ENCODE measurements at regions not wholly inside any gene's neighbourhood (a gene's known extent, or its start where the extent isn't known, plus 50 kb on each side); places are given as distances from the start of the nearest gene placed in this dataset.

DNA sequence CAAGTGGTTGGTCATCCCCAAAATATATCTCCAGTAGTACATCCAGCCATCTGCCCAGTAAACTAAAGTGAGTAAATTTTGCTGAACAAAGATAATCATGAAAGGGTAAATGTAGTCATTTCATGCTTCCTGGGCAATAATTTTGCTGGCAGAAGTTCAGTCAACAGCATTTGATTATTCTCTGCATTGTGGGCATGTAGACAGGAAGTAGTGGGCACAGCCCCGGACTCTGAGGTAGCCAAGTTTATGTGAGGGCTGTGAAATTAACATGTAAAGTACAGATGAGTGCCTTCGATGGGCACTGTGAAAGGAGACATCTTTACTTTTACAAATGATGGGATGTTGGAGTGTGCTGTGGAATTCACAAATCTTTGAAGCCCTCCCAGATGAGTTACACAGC lies 312.2 kb upstream of the MTNR1B start:
- Histone ChIP-seq H3K79me2 (ENCODE audit: control insufficient read depth, insufficient read depth, low read length) (no peaks in the 10 kb centered on the region), H3K27me3 (ENCODE audit: control insufficient read depth, insufficient read depth, low read length) (no peaks in the 10 kb centered on the region), H3K9ac (ENCODE audit: insufficient read depth, low read length) (no peak overlapping the region), H3K9me3 (ENCODE audit: control insufficient read depth, insufficient read depth, low read depth, low read length) (no peaks in the 10 kb centered on the region), H3K36me3 (ENCODE audit: control insufficient read depth, insufficient read depth, low read length) (no peaks in the 10 kb centered on the region), H3K4me1 (ENCODE audit: control insufficient read depth, extremely low read depth, insufficient read depth, low read length) (no peaks in the 10 kb centered on the region), H3K4me2 (ENCODE audit: extremely low read depth, insufficient read depth, low read length) (no peak overlapping the region), H3K4me3 (replicated peaks in 1 of 4; ENCODE audit: control extremely low read depth in 1 of 4, insufficient read depth in 1 of 4, low read depth in 3 of 4, low read length in 4 of 4) (no peak overlapping the region), H4K20me1 (ENCODE audit: control insufficient read depth, extremely low read depth, insufficient read depth, low read length) (no peaks in the 10 kb centered on the region), H3K27ac (ENCODE audit: insufficient read depth, low read length) (no peak overlapping the region), H2AFZ (ENCODE audit: low read length) (no peak overlapping the region)
- DNase-seq (ENCODE audit: low read depth in 2 of 2), result no peak
- TF ChIP-seq, protein P1, sequence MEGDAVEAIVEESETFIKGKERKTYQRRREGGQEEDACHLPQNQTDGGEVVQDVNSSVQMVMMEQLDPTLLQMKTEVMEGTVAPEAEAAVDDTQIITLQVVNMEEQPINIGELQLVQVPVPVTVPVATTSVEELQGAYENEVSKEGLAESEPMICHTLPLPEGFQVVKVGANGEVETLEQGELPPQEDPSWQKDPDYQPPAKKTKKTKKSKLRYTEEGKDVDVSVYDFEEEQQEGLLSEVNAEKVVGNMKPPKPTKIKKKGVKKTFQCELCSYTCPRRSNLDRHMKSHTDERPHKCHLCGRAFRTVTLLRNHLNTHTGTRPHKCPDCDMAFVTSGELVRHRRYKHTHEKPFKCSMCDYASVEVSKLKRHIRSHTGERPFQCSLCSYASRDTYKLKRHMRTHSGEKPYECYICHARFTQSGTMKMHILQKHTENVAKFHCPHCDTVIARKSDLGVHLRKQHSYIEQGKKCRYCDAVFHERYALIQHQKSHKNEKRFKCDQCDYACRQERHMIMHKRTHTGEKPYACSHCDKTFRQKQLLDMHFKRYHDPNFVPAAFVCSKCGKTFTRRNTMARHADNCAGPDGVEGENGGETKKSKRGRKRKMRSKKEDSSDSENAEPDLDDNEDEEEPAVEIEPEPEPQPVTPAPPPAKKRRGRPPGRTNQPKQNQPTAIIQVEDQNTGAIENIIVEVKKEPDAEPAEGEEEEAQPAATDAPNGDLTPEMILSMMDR (conservative IDR thresholded peaks at IDR 0.05 in 1 of 2, IDR thresholded peaks at IDR 0.05 in 1 of 2; ENCODE audit: low read depth in 1 of 2, low read length in 2 of 2), result no peak
- no peak for TF ChIP-seq EZH2 (IDR thresholded peaks at IDR 0.05; ENCODE audit: low read length, missing control alignments)

GRCh38 chr11:92658733-92659132 lies 310.7 kb upstream of the MTNR1B start:
- no peaks in the 10 kb centered on the region for H3K36me3 ChIP-seq (ENCODE audit: control insufficient read depth, insufficient read depth, low read length)
- no peaks in the 10 kb centered on the region for H4K20me1 ChIP-seq (ENCODE audit: control insufficient read depth, extremely low read depth, insufficient read depth, low read length)
- H3K79me2 ChIP-seq (ENCODE audit: control insufficient read depth, insufficient read depth, low read length), result no peaks in the 10 kb centered on the region
- H3K4me1 ChIP-seq (ENCODE audit: control insufficient read depth, extremely low read depth, insufficient read depth, low read length), result no peaks in the 10 kb centered on the region
- H3K9me3 ChIP-seq (ENCODE audit: control insufficient read depth, insufficient read depth, low read depth, low read length), result no peaks in the 10 kb centered on the region
- H3K27me3 ChIP-seq (ENCODE audit: control insufficient read depth, insufficient read depth, low read length), result no peaks in the 10 kb centered on the region
- TF ChIP-seq EZH2 (IDR thresholded peaks at IDR 0.05; ENCODE audit: low read length, missing control alignments), result no peak
- TF ChIP-seq, protein P1 (conservative IDR thresholded peaks at IDR 0.05 in 1 of 2, IDR thresholded peaks at IDR 0.05 in 1 of 2; ENCODE audit: low read depth in 1 of 2, low read length in 2 of 2), result no peak
- no peak overlapping the region for H3K4me2 ChIP-seq (ENCODE audit: extremely low read depth, insufficient read depth, low read length)
- H3K9ac ChIP-seq (ENCODE audit: insufficient read depth, low read length), result no peak overlapping the region
- no peak overlapping the region for H3K27ac ChIP-seq (ENCODE audit: insufficient read depth, low read length)
- no peak overlapping the region for H2AFZ ChIP-seq (ENCODE audit: low read length)
- DNase-seq (ENCODE audit: low read depth in 2 of 2), result no peak
- no peak overlapping the region for H3K4me3 ChIP-seq (replicated peaks in 1 of 4; ENCODE audit: control extremely low read depth in 1 of 4, insufficient read depth in 1 of 4, low read depth in 3 of 4, low read length in 4 of 4)

GRCh38 chr11:92659793-92660192 lies 309.7 kb upstream of the MTNR1B start:
- Histone ChIP-seq H3K27ac (ENCODE audit: insufficient read depth, low read length) (no peak overlapping the region), H3K36me3 (ENCODE audit: control insufficient read depth, insufficient read depth, low read length) (no peaks in the 10 kb centered on the region), H3K9ac (ENCODE audit: insufficient read depth, low read length) (no peak overlapping the region), H3K79me2 (ENCODE audit: control insufficient read depth, insufficient read depth, low read length) (no peaks in the 10 kb centered on the region), H3K27me3 (ENCODE audit: control insufficient read depth, insufficient read depth, low read length) (no peaks in the 10 kb centered on the region), H3K4me3 (replicated peaks in 1 of 4; ENCODE audit: control extremely low read depth in 1 of 4, insufficient read depth in 1 of 4, low read depth in 3 of 4, low read length in 4 of 4) (no peak overlapping the region), H3K9me3 (ENCODE audit: control insufficient read depth, insufficient read depth, low read depth, low read length) (no peaks in the 10 kb centered on the region), H3K4me1 (ENCODE audit: control insufficient read depth, extremely low read depth, insufficient read depth, low read length) (no peaks in the 10 kb centered on the region), H2AFZ (ENCODE audit: low read length) (no peak overlapping the region), H3K4me2 (ENCODE audit: extremely low read depth, insufficient read depth, low read length) (no peak overlapping the region), H4K20me1 (ENCODE audit: control insufficient read depth, extremely low read depth, insufficient read depth, low read length) (no peaks in the 10 kb centered on the region)
- TF ChIP-seq, protein P1 (conservative IDR thresholded peaks at IDR 0.05 in 1 of 2, IDR thresholded peaks at IDR 0.05 in 1 of 2; ENCODE audit: low read depth in 1 of 2, low read length in 2 of 2), result no peak
- TF ChIP-seq EZH2 (IDR thresholded peaks at IDR 0.05; ENCODE audit: low read length, missing control alignments), result no peak
- peak in 1 of 2 donors; percentile 12 for DNase-seq (ENCODE audit: low read depth in 2 of 2)
